ENCODE measurements at regions not wholly inside any gene's neighbourhood (a gene's known extent, or its start where the extent isn't known, plus 50 kb on each side); places are given as distances from the start of the nearest gene placed in this dataset.

GRCh38 chr2:198476007-198476406 lies 671.6 kb downstream of the PLCL1 start:
- Histone ChIP-seq H3K27me3 (ENCODE audit: control insufficient read depth in 1 of 2, insufficient read depth in 2 of 2, low read length in 1 of 2) (no peaks in the 10 kb centered on the region), H3K4me3 (ENCODE audit: low read length in 2 of 2) (no peak overlapping the region), H3K9me3 (ENCODE audit: control insufficient read depth, low read length) (no peaks in the 10 kb centered on the region), H3K27ac (ENCODE audit: low read depth in 1 of 2, low read length in 2 of 2) (no peak overlapping the region), H3K36me3 (ENCODE audit: control insufficient read depth in 1 of 2, insufficient read depth in 2 of 2, low read length in 1 of 2) (no peaks in the 10 kb centered on the region), H3K4me1 (ENCODE audit: control insufficient read depth in 1 of 2, insufficient read depth in 2 of 2, low read length in 2 of 2) (no peaks in the 10 kb centered on the region)
- ATAC-seq (ENCODE audit: low FRiP score) (no peak), DNase-seq (no peak)
- 13 to 14% methylated on average over 1 of the region's 1 CpG for WGBS, 2 donors
- intact Hi-C loops (cut with DNase I), result no loop called here

DNA sequence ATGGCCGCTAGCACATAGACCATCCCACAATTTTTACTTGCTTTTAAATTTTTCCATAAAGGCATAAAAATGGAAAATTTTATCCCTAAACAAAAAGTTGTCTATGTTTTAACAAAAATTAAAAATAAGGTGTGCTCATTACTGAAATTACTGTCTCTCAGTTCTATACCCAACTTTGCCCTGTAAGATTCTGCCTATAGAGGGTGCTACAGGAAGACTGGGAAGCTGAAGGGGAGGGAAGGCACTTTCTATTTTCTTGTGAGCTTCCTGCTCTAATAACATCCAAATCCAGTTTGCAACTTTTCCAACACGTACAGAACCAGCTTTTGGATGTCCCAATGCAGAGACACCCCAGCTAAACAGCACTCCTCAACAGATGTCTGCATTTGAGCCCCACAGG lies 666.9 kb downstream of the PLCL1 start:
- intact Hi-C loops (cut with DNase I), result no loop called here
- DNase-seq, result no peak
- WGBS, 2 donors, result 51 to 58% methylated on average over 2 of the region's 2 CpGs
- H3K9me3 ChIP-seq (ENCODE audit: control insufficient read depth, low read length), result no peaks in the 10 kb centered on the region
- ATAC-seq (ENCODE audit: low FRiP score), result no peak
- H3K4me1 ChIP-seq (ENCODE audit: control insufficient read depth in 1 of 2, insufficient read depth in 2 of 2, low read length in 2 of 2), result no peaks in the 10 kb centered on the region
- H3K36me3 ChIP-seq (ENCODE audit: control insufficient read depth in 1 of 2, insufficient read depth in 2 of 2, low read length in 1 of 2), result no peaks in the 10 kb centered on the region
- no peaks in the 10 kb centered on the region for H3K27me3 ChIP-seq (ENCODE audit: control insufficient read depth in 1 of 2, insufficient read depth in 2 of 2, low read length in 1 of 2)
- no peak overlapping the region for H3K4me3 ChIP-seq (ENCODE audit: low read length in 2 of 2)
- no peak overlapping the region for H3K27ac ChIP-seq (ENCODE audit: low read depth in 1 of 2, low read length in 2 of 2)

- intact Hi-C loops (cut with DNase I), result no loop called here
- Histone ChIP-seq H3K4me1 (ENCODE audit: control insufficient read depth in 1 of 2, insufficient read depth in 2 of 2, low read length in 2 of 2) (no peaks in the 10 kb centered on the region), H3K36me3 (ENCODE audit: control insufficient read depth in 1 of 2, insufficient read depth in 2 of 2, low read length in 1 of 2) (no peaks in the 10 kb centered on the region), H3K4me3 (ENCODE audit: low read length in 2 of 2) (no peak overlapping the region), H3K9me3 (ENCODE audit: control insufficient read depth, low read length) (no peaks in the 10 kb centered on the region), H3K27me3 (ENCODE audit: control insufficient read depth in 1 of 2, insufficient read depth in 2 of 2, low read length in 1 of 2) (no peaks in the 10 kb centered on the region), H3K27ac (ENCODE audit: low read depth in 1 of 2, low read length in 2 of 2) (no peak overlapping the region)
- ATAC-seq (ENCODE audit: low FRiP score) (no peak), DNase-seq (no peak)
- 85 to 86% methylated on average over 3 of the region's 3 CpGs for WGBS, 2 donors
Measured at GRCh38 chr2:198468136-198468535, 663.7 kb downstream of the PLCL1 start.

- DNase-seq, result no peak
Measured at GRCh38 chr2:198465970-198466369, 661.6 kb downstream of the PLCL1 start.

GRCh38 chr2:198456418-198456817 lies 652.0 kb downstream of the PLCL1 start:
- H3K36me3 ChIP-seq (ENCODE audit: control insufficient read depth in 1 of 2, insufficient read depth in 2 of 2, low read length in 1 of 2), result no peaks in the 10 kb centered on the region
- H3K4me1 ChIP-seq (ENCODE audit: control insufficient read depth in 1 of 2, insufficient read depth in 2 of 2, low read length in 2 of 2), result no peaks in the 10 kb centered on the region
- no peak overlapping the region for H3K27ac ChIP-seq (ENCODE audit: low read depth in 1 of 2, low read length in 2 of 2)
- DNase-seq, result no peak
- no peaks in the 10 kb centered on the region for H3K27me3 ChIP-seq (ENCODE audit: control insufficient read depth in 1 of 2, insufficient read depth in 2 of 2, low read length in 1 of 2)
- no peak for ATAC-seq (ENCODE audit: low FRiP score)
- intact Hi-C loops (cut with DNase I), result no loop called here
- H3K9me3 ChIP-seq (ENCODE audit: control insufficient read depth, low read length), result no peaks in the 10 kb centered on the region
- 26 to 31% methylated on average over 2 of the region's 2 CpGs for WGBS, 2 donors
- no peak overlapping the region for H3K4me3 ChIP-seq (ENCODE audit: low read length in 2 of 2)

More at GRCh38 chr2:198465970-198466369, 661.6 kb downstream of the PLCL1 start:
- no peak for ATAC-seq (ENCODE audit: low FRiP score)
- Histone ChIP-seq H3K4me3 (ENCODE audit: low read length in 2 of 2) (no peak overlapping the region), H3K9me3 (ENCODE audit: control insufficient read depth, low read length) (no peaks in the 10 kb centered on the region), H3K36me3 (ENCODE audit: control insufficient read depth in 1 of 2, insufficient read depth in 2 of 2, low read length in 1 of 2) (no peaks in the 10 kb centered on the region), H3K27ac (ENCODE audit: low read depth in 1 of 2, low read length in 2 of 2) (no peak overlapping the region), H3K4me1 (ENCODE audit: control insufficient read depth in 1 of 2, insufficient read depth in 2 of 2, low read length in 2 of 2) (no peaks in the 10 kb centered on the region), H3K27me3 (ENCODE audit: control insufficient read depth in 1 of 2, insufficient read depth in 2 of 2, low read length in 1 of 2) (no peaks in the 10 kb centered on the region)
- intact Hi-C loops (cut with DNase I), result no loop called here
- 70 to 74% methylated on average over 6 of the region's 6 CpGs for WGBS, 2 donors

DNA sequence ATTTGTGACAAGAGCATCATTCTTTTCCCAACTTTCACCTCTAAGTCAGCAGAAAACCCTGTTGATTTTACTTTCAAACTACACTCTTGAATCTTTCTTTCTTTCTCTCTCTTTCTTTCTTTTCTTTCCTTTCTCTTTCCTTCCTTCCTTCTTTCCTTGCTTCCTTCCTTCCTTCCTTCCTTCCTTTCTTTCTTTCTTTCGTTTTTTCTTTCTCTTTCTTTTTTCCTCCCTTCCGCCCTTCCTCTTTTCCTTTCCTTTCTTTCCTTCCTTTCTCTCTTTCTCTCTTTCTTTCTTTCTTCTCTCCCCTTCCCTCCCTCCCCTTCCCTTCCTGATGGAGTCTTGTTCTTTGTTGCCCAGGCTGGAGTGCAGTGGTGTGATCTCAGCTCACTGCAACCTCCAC lies 649.5 kb downstream of the PLCL1 start:
- H3K9me3 ChIP-seq (ENCODE audit: control insufficient read depth, low read length), result no peaks in the 10 kb centered on the region
- ATAC-seq (ENCODE audit: low FRiP score), result no peak
- H3K4me3 ChIP-seq (ENCODE audit: low read length in 2 of 2), result no peak overlapping the region
- no peaks in the 10 kb centered on the region for H3K36me3 ChIP-seq (ENCODE audit: control insufficient read depth in 1 of 2, insufficient read depth in 2 of 2, low read length in 1 of 2)
- no peaks in the 10 kb centered on the region for H3K27me3 ChIP-seq (ENCODE audit: control insufficient read depth in 1 of 2, insufficient read depth in 2 of 2, low read length in 1 of 2)
- intact Hi-C loops (cut with DNase I), result no loop called here
- H3K27ac ChIP-seq (ENCODE audit: low read depth in 1 of 2, low read length in 2 of 2), result no peak overlapping the region
- 87 to 90% methylated on average over 2 of the region's 2 CpGs for WGBS, 2 donors
- no peak for DNase-seq
- no peaks in the 10 kb centered on the region for H3K4me1 ChIP-seq (ENCODE audit: control insufficient read depth in 1 of 2, insufficient read depth in 2 of 2, low read length in 2 of 2)

- WGBS, 2 donors, result 76 to 82% methylated on average over 1 of the region's 1 CpG
- Histone ChIP-seq H3K4me1 (ENCODE audit: control insufficient read depth in 1 of 2, insufficient read depth in 2 of 2, low read length in 2 of 2) (no peaks in the 10 kb centered on the region), H3K9me3 (ENCODE audit: control insufficient read depth, low read length) (no peaks in the 10 kb centered on the region), H3K27ac (ENCODE audit: low read depth in 1 of 2, low read length in 2 of 2) (no peak overlapping the region), H3K27me3 (ENCODE audit: control insufficient read depth in 1 of 2, insufficient read depth in 2 of 2, low read length in 1 of 2) (no peaks in the 10 kb centered on the region), H3K4me3 (ENCODE audit: low read length in 2 of 2) (no peak overlapping the region), H3K36me3 (ENCODE audit: control insufficient read depth in 1 of 2, insufficient read depth in 2 of 2, low read length in 1 of 2) (no peaks in the 10 kb centered on the region)
- intact Hi-C loops (cut with DNase I), result no loop called here
- DNase-seq, result no peak
- no peak for ATAC-seq (ENCODE audit: low FRiP score)
Measured at GRCh38 chr2:198452327-198452726, 647.9 kb downstream of the PLCL1 start.

DNA sequence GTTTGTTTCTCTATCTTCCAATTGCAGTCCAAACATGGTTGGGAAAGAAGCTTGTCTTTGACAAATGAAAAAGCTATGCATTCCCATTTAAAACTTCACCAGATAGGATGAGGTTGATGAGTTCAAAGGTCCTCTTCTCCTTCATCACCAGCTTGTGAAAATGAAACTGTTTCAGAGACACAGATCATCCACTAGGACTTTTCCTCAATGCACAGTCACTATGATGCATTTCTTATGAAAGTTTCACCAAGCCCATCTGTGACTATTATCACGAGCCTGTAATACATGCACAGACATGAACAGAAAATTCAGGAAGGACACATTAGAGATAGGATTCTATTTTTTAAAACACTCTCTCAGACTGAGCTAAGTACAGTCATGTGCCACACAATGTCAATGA lies 644.4 kb downstream of the PLCL1 start:
- Histone ChIP-seq H3K27ac (ENCODE audit: low read depth in 1 of 2, low read length in 2 of 2) (no peak overlapping the region), H3K36me3 (ENCODE audit: control insufficient read depth in 1 of 2, insufficient read depth in 2 of 2, low read length in 1 of 2) (no peaks in the 10 kb centered on the region), H3K27me3 (ENCODE audit: control insufficient read depth in 1 of 2, insufficient read depth in 2 of 2, low read length in 1 of 2) (no peaks in the 10 kb centered on the region), H3K4me3 (ENCODE audit: low read length in 2 of 2) (no peak overlapping the region), H3K9me3 (ENCODE audit: control insufficient read depth, low read length) (no peaks in the 10 kb centered on the region), H3K4me1 (ENCODE audit: control insufficient read depth in 1 of 2, insufficient read depth in 2 of 2, low read length in 2 of 2) (no peaks in the 10 kb centered on the region)
- intact Hi-C loops (cut with DNase I), result no loop called here
- 74 to 92% methylated on average over 1 of the region's 1 CpG for WGBS, 2 donors
- ATAC-seq (ENCODE audit: low FRiP score) (no peak), DNase-seq (no peak)

- H3K36me3 ChIP-seq (ENCODE audit: control insufficient read depth in 1 of 2, insufficient read depth in 2 of 2, low read length in 1 of 2), result no peaks in the 10 kb centered on the region
- intact Hi-C loops (cut with DNase I), result no loop called here
- WGBS, 2 donors, result 73 to 85% methylated on average over 2 of the region's 2 CpGs
Measured at GRCh38 chr2:198444800-198445287, 640.5 kb downstream of the PLCL1 start.

More at GRCh38 chr2:198444800-198445287, 640.5 kb downstream of the PLCL1 start:
- no peaks in the 10 kb centered on the region for H3K4me1 ChIP-seq (ENCODE audit: control insufficient read depth in 1 of 2, insufficient read depth in 2 of 2, low read length in 2 of 2)
- no peaks in the 10 kb centered on the region for H3K9me3 ChIP-seq (ENCODE audit: control insufficient read depth, low read length)
- no peak overlapping the region for H3K27ac ChIP-seq (ENCODE audit: low read depth in 1 of 2, low read length in 2 of 2)
- DNase-seq (no peak), ATAC-seq (ENCODE audit: low FRiP score) (no peak)
- H3K4me3 ChIP-seq (ENCODE audit: low read length in 2 of 2), result no peak overlapping the region
- no peaks in the 10 kb centered on the region for H3K27me3 ChIP-seq (ENCODE audit: control insufficient read depth in 1 of 2, insufficient read depth in 2 of 2, low read length in 1 of 2)
